ENCODE measurements at regions not wholly inside any gene's neighbourhood (a gene's known extent, or its start where the extent isn't known, plus 50 kb on each side); places are given as distances from the start of the nearest gene placed in this dataset.

DNA sequence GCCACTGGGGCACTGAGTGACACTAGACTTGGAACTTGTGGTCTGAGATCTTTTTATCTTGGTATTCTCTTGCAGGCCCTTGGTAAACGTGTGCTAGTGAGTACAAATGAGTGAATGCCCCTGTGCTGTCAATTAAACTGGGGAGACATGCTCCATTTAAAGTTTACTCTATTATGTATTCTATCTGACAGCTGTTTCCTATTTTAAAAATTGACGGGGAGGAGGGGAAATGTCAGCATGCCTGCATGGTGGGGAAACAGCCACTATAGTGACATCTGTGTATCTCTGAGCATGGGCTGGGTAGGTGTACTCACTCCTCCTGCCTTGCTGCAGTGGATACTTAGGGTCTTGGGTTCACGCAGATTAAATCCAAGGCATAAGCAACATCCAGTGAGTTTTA, 59.0 kb upstream of the IKBKE start:
- peaks cover 14% of the 10 kb centered on the region for H3K4me1 ChIP-seq (ENCODE audit: control insufficient read depth, insufficient read depth, low read length)
- no peak overlapping the region for H3K4me3 ChIP-seq (ENCODE audit: low read length in 2 of 2)
- H3K9me3 ChIP-seq (ENCODE audit: control insufficient read depth in 2 of 2, low read length in 2 of 2) = no peaks in the 10 kb centered on the region
- no peak overlapping the region for H3K27ac ChIP-seq (ENCODE audit: low read length)
- H3K27me3 ChIP-seq (ENCODE audit: control insufficient read depth in 1 of 2, insufficient read depth in 2 of 2, low read length in 2 of 2) = no peaks in the 10 kb centered on the region
- H3K36me3 ChIP-seq (ENCODE audit: control insufficient read depth in 2 of 2, insufficient read depth in 2 of 2, low read length in 2 of 2) = no peaks in the 10 kb centered on the region
- no peak overlapping the region for H3K9ac ChIP-seq (ENCODE audit: low read length in 2 of 2)

DNA sequence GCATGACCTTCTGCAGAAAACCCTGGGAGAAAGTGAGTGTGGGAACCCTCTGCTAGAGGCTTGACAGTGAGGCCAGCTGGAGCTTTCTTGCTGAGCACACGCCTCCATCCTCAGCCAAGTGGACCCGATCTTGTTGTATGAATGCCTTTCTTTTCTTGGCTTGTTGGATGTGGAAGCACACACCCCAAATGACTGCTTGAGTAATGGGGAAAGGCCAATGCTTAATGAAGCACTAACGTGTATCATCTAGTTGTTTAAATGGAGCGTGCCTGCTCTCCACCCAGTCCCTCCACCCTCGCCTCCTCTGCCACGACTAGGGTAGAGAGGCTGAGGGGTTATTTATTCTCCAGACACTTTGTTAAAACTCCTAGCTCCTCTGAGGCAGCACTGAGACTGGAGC, 54.3 kb upstream of the IKBKE start:
- Histone ChIP-seq H3K9ac (ENCODE audit: low read length in 2 of 2) (no peak overlapping the region), H3K9me3 (ENCODE audit: control insufficient read depth in 2 of 2, low read length in 2 of 2) (no peaks in the 10 kb centered on the region), H3K4me3 (ENCODE audit: low read length in 2 of 2) (peak overlapping the region in 1 of 2 donors; percentile 35), H3K4me1 (ENCODE audit: control insufficient read depth, insufficient read depth, low read length) (peaks cover 18% of the 10 kb centered on the region), H3K27me3 (ENCODE audit: control insufficient read depth in 1 of 2, insufficient read depth in 2 of 2, low read length in 2 of 2) (no peaks in the 10 kb centered on the region), H3K36me3 (ENCODE audit: control insufficient read depth in 2 of 2, insufficient read depth in 2 of 2, low read length in 2 of 2) (peaks cover 0 to 2% of the 10 kb centered on the region in 2 donors), H3K27ac (ENCODE audit: low read length) (peak overlapping the region; percentile 67)

DNA sequence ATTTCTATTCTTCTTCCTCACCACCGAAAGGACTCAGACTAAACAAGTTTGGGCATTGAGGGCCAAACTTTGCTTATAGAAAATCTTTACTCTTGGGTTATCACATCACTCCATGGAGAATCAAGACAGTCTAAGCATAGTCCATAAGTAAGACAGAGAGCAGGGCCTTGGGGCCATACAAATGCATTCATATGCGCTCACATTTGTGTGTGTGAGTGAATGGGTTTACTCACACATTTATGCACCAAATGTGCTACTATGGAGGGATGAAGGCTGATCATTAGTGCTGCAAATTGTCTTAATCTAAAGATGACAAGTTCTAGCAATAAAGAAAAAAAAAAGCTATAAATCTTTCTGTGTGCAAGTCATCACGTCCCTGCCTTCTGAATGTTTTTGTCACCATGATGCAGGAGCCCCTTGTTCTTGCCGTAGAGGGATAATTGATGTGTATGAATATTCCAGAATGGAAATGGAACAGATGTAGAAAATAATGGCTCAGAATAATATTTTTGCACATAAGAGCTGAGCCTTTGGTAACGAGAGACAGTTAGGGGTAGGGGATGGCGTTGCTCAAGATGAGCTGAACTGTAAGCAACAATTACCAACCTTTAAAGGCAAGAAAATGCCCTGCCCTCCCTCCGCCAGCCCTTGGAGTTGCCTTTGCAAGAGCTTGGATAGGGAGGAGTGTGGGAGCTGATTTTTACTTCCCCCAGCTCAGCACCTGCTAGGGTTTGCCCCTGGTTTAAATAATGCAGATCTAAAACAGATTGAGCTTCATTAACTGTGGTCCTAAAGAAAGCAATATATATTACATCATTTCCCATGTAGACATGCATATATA, 52.3 kb upstream of the IKBKE start:
- Histone ChIP-seq H3K36me3 (ENCODE audit: control insufficient read depth in 2 of 2, insufficient read depth in 2 of 2, low read length in 2 of 2) (peaks cover 0 to 2% of the 10 kb centered on the region in 2 donors), H3K9ac (ENCODE audit: low read length in 2 of 2) (no peak overlapping the region), H3K4me1 (ENCODE audit: control insufficient read depth, insufficient read depth, low read length) (peaks cover 18% of the 10 kb centered on the region), H3K4me3 (ENCODE audit: low read length in 2 of 2) (no peak overlapping the region), H3K27me3 (ENCODE audit: control insufficient read depth in 1 of 2, insufficient read depth in 2 of 2, low read length in 2 of 2) (no peaks in the 10 kb centered on the region), H3K27ac (ENCODE audit: low read length) (no peak overlapping the region), H3K9me3 (ENCODE audit: control insufficient read depth in 2 of 2, low read length in 2 of 2) (no peaks in the 10 kb centered on the region)

DNA sequence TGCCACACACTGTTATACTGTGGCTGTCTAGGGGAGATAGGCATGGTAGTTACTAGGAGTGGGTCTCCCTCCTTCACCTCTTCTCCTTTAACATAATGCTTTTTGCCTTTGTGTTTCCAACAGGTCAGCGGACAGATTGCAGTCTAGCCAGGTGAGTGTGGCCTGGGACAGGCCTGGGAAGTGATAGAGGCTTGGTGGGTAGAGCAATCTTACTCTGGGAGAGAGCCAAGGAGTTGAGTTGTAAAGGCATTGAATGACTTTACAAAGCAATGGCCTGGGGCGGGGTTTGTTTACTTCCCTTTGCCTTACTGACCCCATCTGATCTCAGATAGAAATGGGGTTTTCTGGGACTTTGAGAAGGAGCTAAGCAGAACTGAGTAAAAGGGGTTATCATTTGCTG, 51.0 kb upstream of the IKBKE start:
- H3K9ac ChIP-seq (ENCODE audit: low read length in 2 of 2) = no peak overlapping the region
- H3K27me3 ChIP-seq (ENCODE audit: control insufficient read depth in 1 of 2, insufficient read depth in 2 of 2, low read length in 2 of 2) = no peaks in the 10 kb centered on the region
- peaks cover 18% of the 10 kb centered on the region for H3K4me1 ChIP-seq (ENCODE audit: control insufficient read depth, insufficient read depth, low read length)
- no peaks in the 10 kb centered on the region for H3K9me3 ChIP-seq (ENCODE audit: control insufficient read depth in 2 of 2, low read length in 2 of 2)
- H3K27ac ChIP-seq (ENCODE audit: low read length) = no peak overlapping the region
- no peak overlapping the region for H3K4me3 ChIP-seq (ENCODE audit: low read length in 2 of 2)
- peaks cover 0 to 2% of the 10 kb centered on the region in 2 donors for H3K36me3 ChIP-seq (ENCODE audit: control insufficient read depth in 2 of 2, insufficient read depth in 2 of 2, low read length in 2 of 2)

DNA sequence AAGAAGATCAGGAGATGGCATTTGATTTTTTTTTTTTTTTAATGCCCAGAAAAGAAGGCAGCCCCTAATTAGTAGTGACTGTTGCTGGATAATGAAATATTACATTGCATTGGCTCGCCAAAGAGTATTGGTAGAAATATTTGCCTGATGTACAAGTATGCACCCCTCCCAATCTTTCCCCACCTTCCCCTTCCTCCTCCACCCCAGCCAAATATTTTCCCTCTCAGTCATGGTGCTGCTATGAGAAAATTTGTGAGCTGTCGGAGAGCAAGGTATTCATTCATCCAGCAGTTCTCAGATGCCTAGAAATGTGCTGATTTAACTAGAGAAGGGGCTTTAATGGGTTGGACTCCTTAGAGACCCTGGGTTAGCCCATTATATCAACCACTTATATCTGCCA, 50.5 kb upstream of the IKBKE start:
- Histone ChIP-seq H3K4me1 (ENCODE audit: control insufficient read depth, insufficient read depth, low read length) (peaks cover 18% of the 10 kb centered on the region), H3K36me3 (ENCODE audit: control insufficient read depth in 2 of 2, insufficient read depth in 2 of 2, low read length in 2 of 2) (peaks cover 0 to 2% of the 10 kb centered on the region in 2 donors), H3K4me3 (ENCODE audit: low read length in 2 of 2) (no peak overlapping the region), H3K27ac (ENCODE audit: low read length) (no peak overlapping the region), H3K27me3 (ENCODE audit: control insufficient read depth in 1 of 2, insufficient read depth in 2 of 2, low read length in 2 of 2) (no peaks in the 10 kb centered on the region), H3K9me3 (ENCODE audit: control insufficient read depth in 2 of 2, low read length in 2 of 2) (no peaks in the 10 kb centered on the region), H3K9ac (ENCODE audit: low read length in 2 of 2) (no peak overlapping the region)

DNA sequence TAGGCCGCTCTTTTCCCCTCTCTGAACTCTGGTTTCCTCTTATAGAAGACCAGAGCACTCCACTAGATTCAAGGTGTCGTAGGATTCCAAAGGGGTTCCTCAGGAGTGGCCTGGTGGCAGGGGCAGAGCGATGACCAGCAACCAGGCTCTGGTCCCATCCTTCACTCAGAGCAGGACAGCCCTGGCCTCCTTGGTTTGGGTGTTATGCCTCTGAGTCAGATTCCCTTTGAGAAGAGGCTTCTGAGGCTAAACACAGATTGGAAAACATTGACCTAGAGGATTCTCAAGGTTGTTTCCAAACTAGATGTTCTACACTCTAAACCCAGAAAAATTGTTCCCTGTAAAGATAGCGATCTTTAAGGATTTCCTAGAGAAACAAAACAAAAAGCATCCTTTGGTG, 49.8 kb upstream of the IKBKE start:
- peaks cover 0 to 2% of the 10 kb centered on the region in 2 donors for H3K36me3 ChIP-seq (ENCODE audit: control insufficient read depth in 2 of 2, insufficient read depth in 2 of 2, low read length in 2 of 2)

More for the DNA sequence above, 49.8 kb upstream of the IKBKE start:
- H3K4me3 ChIP-seq (ENCODE audit: low read length in 2 of 2) = no peak overlapping the region
- H3K27ac ChIP-seq (ENCODE audit: low read length) = no peak overlapping the region
- H3K4me1 ChIP-seq (ENCODE audit: control insufficient read depth, insufficient read depth, low read length) = peaks cover 12% of the 10 kb centered on the region
- H3K9me3 ChIP-seq (ENCODE audit: control insufficient read depth in 2 of 2, low read length in 2 of 2) = no peaks in the 10 kb centered on the region
- no peak overlapping the region for H3K9ac ChIP-seq (ENCODE audit: low read length in 2 of 2)
- no peaks in the 10 kb centered on the region for H3K27me3 ChIP-seq (ENCODE audit: control insufficient read depth in 1 of 2, insufficient read depth in 2 of 2, low read length in 2 of 2)

Data from stomach smooth muscle (tissue), 2 donors.